ENCODE measurements at regions not wholly inside any gene's neighbourhood (a gene's known extent, or its start where the extent isn't known, plus 50 kb on each side); places are given as distances from the start of the nearest gene placed in this dataset.

- Histone ChIP-seq H3K56ac (replicated peaks; ENCODE audit: insufficient read length, low read depth, low read length) (no peak overlapping the region), H3K4me3 (ENCODE audit: extremely low read depth in 1 of 4, insufficient read depth in 2 of 4, low read depth in 3 of 4, low read length in 4 of 4) (no peak overlapping the region), H3K27ac (ENCODE audit: low read depth, low read length) (no peak overlapping the region), H3K36me3 (ENCODE audit: control insufficient read depth in 2 of 4, insufficient read depth in 4 of 4, low read length in 3 of 4) (no peaks in the 10 kb centered on the region), H3K27me3 (replicated peaks in 1 of 4; ENCODE audit: control insufficient read depth in 3 of 4, extremely low read depth in 1 of 4, insufficient read depth in 3 of 4, low read length in 3 of 4) (no peaks in the 10 kb centered on the region), H2BK12ac (ENCODE audit: low read depth, low read length) (no peak overlapping the region), H3K14ac (ENCODE audit: insufficient read length) (no peak overlapping the region), H3K9ac (replicated peaks in 1 of 4; ENCODE audit: extremely low read depth in 1 of 4, low read depth in 3 of 4, low read length in 3 of 4) (no peak overlapping the region), H3K79me1 (ENCODE audit: low read depth, low read length) (no peaks in the 10 kb centered on the region), H2BK120ac (replicated peaks; ENCODE audit: low read depth, low read length) (no peak overlapping the region), H2BK20ac (ENCODE audit: low read length) (no peak overlapping the region), H3K23me2 (ENCODE audit: low read depth, low read length) (no peaks in the 10 kb centered on the region), H3K4me1 (replicated peaks in 1 of 4; ENCODE audit: control insufficient read depth in 3 of 4, insufficient read depth in 4 of 4, low read length in 3 of 4) (no peaks in the 10 kb centered on the region), H3K79me2 (ENCODE audit: control insufficient read depth in 1 of 2, insufficient read depth in 2 of 2, low read length in 2 of 2) (no peaks in the 10 kb centered on the region), H3K4ac (replicated peaks; ENCODE audit: insufficient read length, low read depth, low read length) (no peak overlapping the region), H2AFZ (ENCODE audit: low read length) (no peak overlapping the region), H3K23ac (ENCODE audit: insufficient read length) (peak overlapping the region; percentile 62), H2AK5ac (ENCODE audit: low read depth, low read length) (no peak overlapping the region), H3K4me2 (ENCODE audit: insufficient read depth in 1 of 2, low read depth in 2 of 2, low read length in 2 of 2) (no peak overlapping the region), H4K8ac (ENCODE audit: extremely low read depth, insufficient read depth, low read length) (no peak overlapping the region), H2BK15ac (ENCODE audit: low read length) (no peak overlapping the region), H2BK5ac (ENCODE audit: low read depth, low read length) (no peak overlapping the region), H4K91ac (replicated peaks; ENCODE audit: insufficient read length, low read length) (no peak overlapping the region), H4K5ac (ENCODE audit: insufficient read length, low read depth, low read length) (no peak overlapping the region), H4K20me1 (replicated peaks in 1 of 2; ENCODE audit: control insufficient read depth in 1 of 2, insufficient read depth in 2 of 2, low read length in 2 of 2) (no peaks in the 10 kb centered on the region), H3K18ac (ENCODE audit: extremely low read depth, low read length) (no peak overlapping the region), H3K9me3 (ENCODE audit: insufficient read depth in 2 of 2, low read depth in 1 of 2, low read length in 1 of 2) (no peaks in the 10 kb centered on the region)
- 64% methylated on average over 3 of the region's 3 CpGs; no CpG with 5 or more reads in 1 of the 2 experiments for WGBS, 2 experiments (ENCODE audit: extremely low coverage in 1 of 2, insufficient coverage in 1 of 2, insufficient read length in 1 of 2, insufficient replicate concordance in 2 of 2, low coverage in 1 of 2, low lambda C conversion rate in 2 of 2, missing lambda C conversion rate in 1 of 2)
- TF ChIP-seq NANOG (IDR thresholded peaks at IDR 0.05; ENCODE audit: insufficient read depth, low read depth, low read length, poor library complexity, severe bottlenecking) (no peak), RNF2 (IDR thresholded peaks at IDR 0.05; ENCODE audit: borderline replicate concordance, low read depth, low read length, missing control alignments, poor library complexity, severe bottlenecking) (no peak), CREB1 (IDR thresholded peaks at IDR 0.05) (no peak), SAP30 (IDR thresholded peaks at IDR 0.05; ENCODE audit: insufficient read depth, insufficient replicate concordance, low read length) (no peak), CTBP2 (IDR thresholded peaks at IDR 0.05; ENCODE audit: borderline replicate concordance, insufficient read depth, insufficient read length, low read length) (no peak), NRF1 (IDR thresholded peaks at IDR 0.05; ENCODE audit: low read depth, low read length) (no peak), GTF2F1 (IDR thresholded peaks at IDR 0.05; ENCODE audit: borderline replicate concordance, low read depth, low read length) (no peak), TAF1 (IDR thresholded peaks at IDR 0.05; ENCODE audit: low read depth, low read length) (no peak), BACH1 (IDR thresholded peaks at IDR 0.05; ENCODE audit: low read length) (no peak)
- ChIA-PET POLR2A (ENCODE audit: partially characterized antibody) (no interaction called here), CTCF (ENCODE audit: partially characterized antibody) (interaction anchor here (1.2 to 1.3 kb wide), 2 partner anchors 18 to 152 kb away, joined by 3 read pairs; no protein-coding TSS in a partner anchor)
- no peak for FAIRE-seq
- no peak for DNase-seq (ENCODE audit: low read depth in 1 of 2, low spot score in 2 of 2)
Measured at GRCh38 chr14:54193871-54194270, 202.9 kb upstream of the CDKN3 start.
